ENCODE measurements at regions not wholly inside any gene's neighbourhood (a gene's known extent, or its start where the extent isn't known, plus 50 kb on each side); places are given as distances from the start of the nearest gene placed in this dataset.

DNA sequence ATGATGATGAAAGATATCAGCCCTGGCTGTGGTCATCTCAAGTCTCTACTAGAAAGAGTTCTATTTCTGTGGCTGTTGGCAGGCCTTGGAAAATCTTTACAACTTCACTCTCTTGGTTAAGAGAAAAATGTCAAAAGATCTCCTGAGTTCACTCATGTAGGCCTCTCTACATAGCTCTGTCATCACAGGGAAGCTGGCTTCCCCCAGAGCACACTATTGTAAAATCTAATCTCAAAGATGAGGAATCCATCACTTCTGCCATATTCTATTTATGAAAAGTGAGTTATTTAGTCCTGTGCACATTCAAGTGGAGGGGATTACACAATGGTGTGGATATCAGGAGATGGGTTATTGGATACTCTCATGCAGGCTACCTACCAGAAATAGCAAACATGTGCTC, 388.4 kb upstream of the HS3ST1 start:
- TF ChIP-seq, protein P1, sequence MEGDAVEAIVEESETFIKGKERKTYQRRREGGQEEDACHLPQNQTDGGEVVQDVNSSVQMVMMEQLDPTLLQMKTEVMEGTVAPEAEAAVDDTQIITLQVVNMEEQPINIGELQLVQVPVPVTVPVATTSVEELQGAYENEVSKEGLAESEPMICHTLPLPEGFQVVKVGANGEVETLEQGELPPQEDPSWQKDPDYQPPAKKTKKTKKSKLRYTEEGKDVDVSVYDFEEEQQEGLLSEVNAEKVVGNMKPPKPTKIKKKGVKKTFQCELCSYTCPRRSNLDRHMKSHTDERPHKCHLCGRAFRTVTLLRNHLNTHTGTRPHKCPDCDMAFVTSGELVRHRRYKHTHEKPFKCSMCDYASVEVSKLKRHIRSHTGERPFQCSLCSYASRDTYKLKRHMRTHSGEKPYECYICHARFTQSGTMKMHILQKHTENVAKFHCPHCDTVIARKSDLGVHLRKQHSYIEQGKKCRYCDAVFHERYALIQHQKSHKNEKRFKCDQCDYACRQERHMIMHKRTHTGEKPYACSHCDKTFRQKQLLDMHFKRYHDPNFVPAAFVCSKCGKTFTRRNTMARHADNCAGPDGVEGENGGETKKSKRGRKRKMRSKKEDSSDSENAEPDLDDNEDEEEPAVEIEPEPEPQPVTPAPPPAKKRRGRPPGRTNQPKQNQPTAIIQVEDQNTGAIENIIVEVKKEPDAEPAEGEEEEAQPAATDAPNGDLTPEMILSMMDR (IDR thresholded peaks at IDR 0.05): no peak
- TF ChIP-seq GABPA (IDR thresholded peaks at IDR 0.05; ENCODE audit: low read depth) (no peak), RFX5 (IDR thresholded peaks at IDR 0.05; ENCODE audit: low read length) (no peak), SIN3A (IDR thresholded peaks at IDR 0.05; ENCODE audit: borderline replicate concordance, low read depth, low read length) (no peak), JUND (IDR thresholded peaks at IDR 0.05) (no peak), NFIC (IDR thresholded peaks at IDR 0.05; ENCODE audit: borderline replicate concordance) (no peak), SMC3 (IDR thresholded peaks at IDR 0.05; ENCODE audit: low read depth, low read length) (no peak)
